OCI-LY3 (cell line): ENCODE measurements at regions not wholly inside any gene's neighbourhood (a gene's known extent, or its start where the extent isn't known, plus 50 kb on each side); places are given as distances from the start of the nearest gene placed in this dataset.

Source experiments
- CTCF ChIP-seq: fragments of 200-600, 300-600 bp; sonication (generic); IDR thresholded peaks from 2 replicates; pipeline ENCODE4 v1.5.1; 2014; ENCODE audit warnings: antibody characterized with exemption, low read length, low read depth
- EZH2phosphoT487 ChIP-seq: fragments of 200-600 bp; shearing (Covaris generic); IDR thresholded peaks from 2 replicates; pipeline ENCODE4 v1.6.1; 2018; ENCODE audit warnings: antibody characterized with exemption, mixed run types, low read depth

- TF ChIP-seq CTCF (no peak), EZH2phosphoT487 (no peak)
These were observed 88.8 kb upstream of the CCDC160 start for GRCh38 chrX:134148172-134148692.
